B cell (primary cell): ENCODE measurements at regions not wholly inside any gene's neighbourhood (a gene's known extent, or its start where the extent isn't known, plus 50 kb on each side); places are given as distances from the start of the nearest gene placed in this dataset.

Source experiments
- ATAC-seq: fragments of 200-7000 bp; cut with Tn5 transposase; one replicate; pipeline ENCODE4 v1.10.0; 2021; ENCODE audit warnings: low read depth, mild to moderate bottlenecking, moderate number of reproducible peaks, moderate library complexity
- CTCF ChIA-PET: fragments of 350-600 bp; sonication (Branson Sonifier 250); formaldehyde crosslinking; loops from one replicate; lab custom pipeline; 2021; ENCODE audit warnings: antibody characterized with exemption, inconsistent platforms; lab: Charles Lee
- POLR2A ChIA-PET: fragments of 350-600 bp; sonication (Branson Sonifier 250); formaldehyde crosslinking; loops from one replicate; lab custom pipeline; 2021; ENCODE audit warnings: antibody characterized with exemption; lab: Charles Lee
- DNase-seq: peaks from one replicate; pipeline ENCODE4 v3.0.0; 2013
- H2AFZ ChIP-seq: 2 replicates; pipeline ENCODE4 v1.6.1; 2012; ENCODE audit warnings: mild to moderate bottlenecking, low read depth, low read length; ENCODE audit not compliant: insufficient read depth, poor library complexity, severe bottlenecking
- H3K27ac ChIP-seq, 2 donors: 1 replicate in 1 of 2; 2 replicates in 1 of 2; pipeline ENCODE4 v1.5.1; 2012 to 2013; ENCODE audit warnings: low read length in 2 of 2, mild to moderate bottlenecking in 2 of 2, moderate library complexity in 1 of 2
- H3K27me3 ChIP-seq, 4 experiments: fragments of 200-600 bp in 1 of 4; sonication (generic) in 1 of 4; replicated peaks in 1 of 4; 1 replicate in 2 of 4; 2 replicates in 2 of 4; pipeline versions ENCODE4 v1.6.1 to v1.7.0; 2013 to 2016; ENCODE audit warnings: low read length in 3 of 4, mild to moderate bottlenecking in 2 of 4, mixed read lengths in 1 of 4, moderate library complexity in 1 of 4; ENCODE audit not compliant: insufficient read depth in 4 of 4, control insufficient read depth in 3 of 4; ENCODE audit errors: control extremely low read depth in 1 of 4
- H3K36me3 ChIP-seq, 2 experiments: replicated peaks in 1 of 2; 1 replicate in 1 of 2; 2 replicates in 1 of 2; pipeline versions ENCODE4 v1.6.1 to v1.7.1; 2013; ENCODE audit warnings: low read length in 1 of 2; ENCODE audit not compliant: insufficient read depth in 2 of 2, control insufficient read depth in 1 of 2; ENCODE audit errors: control extremely low read depth in 1 of 2, extremely low read depth in 1 of 2
- H3K4me1 ChIP-seq, 2 donors: fragments of 200-600 bp in 1 of 2; sonication (generic) in 1 of 2; 1 replicate in 1 of 2; 2 replicates in 1 of 2; pipeline versions ENCODE4 v1.5.1 to v1.6.1; 2013 to 2017; ENCODE audit warnings: low read length in 2 of 2; ENCODE audit not compliant: control insufficient read depth in 2 of 2, insufficient read depth in 2 of 2
- H3K4me2 ChIP-seq: replicated peaks from 2 replicates; pipeline ENCODE3; 2012; ENCODE audit warnings: mild to moderate bottlenecking, low read depth, low read length; ENCODE audit not compliant: poor library complexity, severe bottlenecking
- H3K4me3 ChIP-seq, 5 experiments: fragments of 200-600 bp in 1 of 5; sonication (generic) in 1 of 5; 1 replicate in 3 of 5; 2 replicates in 2 of 5; pipeline versions ENCODE4 v1.5.1 to v1.7.0; 2011 to 2016; ENCODE audit warnings: low read length in 4 of 5, mild to moderate bottlenecking in 4 of 5, low read depth in 2 of 5, control low read depth in 1 of 5, moderate library complexity in 1 of 5; ENCODE audit not compliant: insufficient read depth in 1 of 5; ENCODE audit errors: control extremely low read depth in 1 of 5, extremely low read depth in 1 of 5
- H3K79me2 ChIP-seq: fragments of 200-600 bp; sonication (generic); one replicate; pipeline ENCODE4 v1.6.0; 2016; ENCODE audit warnings: low read length; ENCODE audit not compliant: control insufficient read depth, insufficient read depth
- H3K9ac ChIP-seq: fragments of 200-600 bp; sonication (generic); 2 replicates; pipeline ENCODE4 v1.6.1; 2017; ENCODE audit warnings: mild to moderate bottlenecking, low read length, moderate library complexity
- H3K9me3 ChIP-seq, 3 donors: one replicate each; pipeline versions ENCODE4 v1.6.1 to v1.7.1; 2013; ENCODE audit warnings: low read length in 2 of 3; ENCODE audit not compliant: control insufficient read depth in 2 of 3, insufficient read depth in 1 of 3; ENCODE audit errors: control extremely low read depth in 1 of 3
- H4K20me1 ChIP-seq: 2 replicates; pipeline ENCODE4 v1.6.0; 2012; ENCODE audit warnings: mild to moderate bottlenecking, low read length; ENCODE audit not compliant: insufficient read depth, control insufficient read depth, poor library complexity, severe bottlenecking
- H3K27ac Mint-ChIP-seq: one replicate; pipeline ENCODE4 v1.8.0; 2021; ENCODE audit warnings: mixed read lengths
- H3K27me3 Mint-ChIP-seq: one replicate; pipeline ENCODE4 v1.8.0; 2021; ENCODE audit warnings: mixed read lengths
- H3K4me1 Mint-ChIP-seq: one replicate; pipeline ENCODE4 v1.8.0; 2021; ENCODE audit warnings: mixed read lengths
- H3K4me3 Mint-ChIP-seq: one replicate; pipeline ENCODE4 v1.8.0; 2021; ENCODE audit warnings: mixed read lengths
- H3K9me3 Mint-ChIP-seq: one replicate; pipeline ENCODE4 v1.8.0; 2022; ENCODE audit warnings: mixed read lengths; ENCODE audit not compliant: insufficient read depth
- CTCF ChIP-seq: fragments of 200-600 bp; IDR thresholded peaks from one replicate; pipeline ENCODE4 v1.8.0; 2022; ENCODE audit warnings: antibody characterized with exemption, mild to moderate bottlenecking
- EZH2 ChIP-seq: IDR thresholded peaks from 2 replicates; pipeline ENCODE4 v1.6.1; 2012; ENCODE audit warnings: borderline replicate concordance, low read depth, mild to moderate bottlenecking, moderate library complexity, low read length; ENCODE audit not compliant: insufficient read depth, poor library complexity, severe bottlenecking
- WGBS: methylation state at CpG from one replicate; pipeline ENCODE4 v1.1.5; 2013; ENCODE audit warnings: missing lambda C conversion rate; ENCODE audit not compliant: insufficient coverage; 5-methylcytosine and 5-hydroxymethylcytosine counted together
- intact Hi-C: fragments of 100-400 bp; cut with micrococcal nuclease; formaldehyde crosslinking; loops from one replicate; pipeline ENCODE4 v1.10.0; 2022

GRCh38 chr3:168157099-168157700, 61.5 kb upstream of the GOLIM4 start:
- H3K27me3 Mint-ChIP-seq: peaks cover 32% of the 10 kb centered on the region
- Histone ChIP-seq H3K36me3 (no peaks in the 10 kb centered on the region), H3K27me3 (peaks cover 0 to 4% (median 0%) of the 10 kb centered on the region in 4 experiments), H2AFZ (no peak overlapping the region), H3K79me2 (no peaks in the 10 kb centered on the region), H3K9me3 (peaks cover 0 to 16% (median 11%) of the 10 kb centered on the region in 3 donors), H3K9ac (no peak overlapping the region), H3K4me3 (no peak overlapping the region), H3K4me2 (no peak overlapping the region), H4K20me1 (no peaks in the 10 kb centered on the region), H3K4me1 (no peaks in the 10 kb centered on the region), H3K27ac (no peak overlapping the region)
- peaks cover 6% of the 10 kb centered on the region for H3K4me1 Mint-ChIP-seq
- peaks cover 1% of the 10 kb centered on the region for H3K9me3 Mint-ChIP-seq
- CTCF ChIA-PET: interaction anchor here (1.1 kb wide), 1 partner anchor 8 kb away, joined by 4 read pairs; no protein-coding TSS in a partner anchor
- DNase-seq: no peak
- no peak overlapping the region for H3K4me3 Mint-ChIP-seq
- H3K27ac Mint-ChIP-seq: no peak overlapping the region
- TF ChIP-seq EZH2 (no peak), CTCF (no peak)
- POLR2A ChIA-PET: no interaction called here
- no CpG with 5 or more reads among the region's 2 CpGs for WGBS
- intact Hi-C loops: no loop called here
- ATAC-seq: no peak

GRCh38 chr3:168156479-168156878, 60.8 kb upstream of the GOLIM4 start:
- H3K27ac ChIP-seq: no peak overlapping the region
- peaks cover 32% of the 10 kb centered on the region for H3K27me3 Mint-ChIP-seq
- H3K79me2 ChIP-seq: no peaks in the 10 kb centered on the region
- H3K4me1 ChIP-seq: no peaks in the 10 kb centered on the region
- H3K4me3 Mint-ChIP-seq: no peak overlapping the region
- peaks cover 0 to 18% (median 16%) of the 10 kb centered on the region in 3 donors for H3K9me3 ChIP-seq
- intact Hi-C loops: no loop called here
- POLR2A ChIA-PET: no interaction called here
- H2AFZ ChIP-seq: no peak overlapping the region
- no peak overlapping the region for H3K4me3 ChIP-seq
- TF ChIP-seq CTCF (no peak), EZH2 (no peak)
- DNase-seq: no peak
- no peak overlapping the region for H3K9ac ChIP-seq
- no peak overlapping the region for H3K27ac Mint-ChIP-seq
- no peak for ATAC-seq
- H3K36me3 ChIP-seq: no peaks in the 10 kb centered on the region
- no peak overlapping the region for H3K4me2 ChIP-seq
- 50% methylated on average over 4 of the region's 6 CpGs for WGBS
- CTCF ChIA-PET: interaction anchor here (1.1 kb wide), 1 partner anchor 9 kb away, joined by 4 read pairs; no protein-coding TSS in a partner anchor
- H3K27me3 ChIP-seq: peaks cover 0 to 4% (median 0%) of the 10 kb centered on the region in 4 experiments
- H4K20me1 ChIP-seq: no peaks in the 10 kb centered on the region
- peaks cover 6% of the 10 kb centered on the region for H3K9me3 Mint-ChIP-seq
- H3K4me1 Mint-ChIP-seq: peaks cover 6% of the 10 kb centered on the region
